ENCODE measurements at regions not wholly inside any gene's neighbourhood (a gene's known extent, or its start where the extent isn't known, plus 50 kb on each side); places are given as distances from the start of the nearest gene placed in this dataset.

DNA sequence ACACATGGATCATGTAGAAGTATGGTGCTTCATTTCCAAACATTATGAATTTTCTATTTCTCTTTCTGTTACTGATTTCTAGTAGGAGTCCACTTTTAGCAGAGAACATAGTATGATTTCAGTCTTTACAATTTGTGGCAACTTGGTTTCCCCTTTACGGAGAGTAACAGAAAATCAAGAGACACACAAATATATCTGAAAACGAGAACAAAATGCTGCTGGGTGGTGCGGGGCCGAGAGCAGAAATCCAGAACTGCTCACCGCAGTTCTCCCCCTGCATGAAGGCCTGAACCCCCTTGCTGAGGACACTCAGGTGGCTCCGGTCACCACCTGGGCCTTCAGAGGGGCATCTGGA lies 94.5 kb upstream of the FMN2 start:
- TF ChIP-seq HMGA2 (CRISPR knock-in tag; IDR thresholded peaks at IDR 0.05) (no peak), TP53 (CRISPR knock-in tag; IDR thresholded peaks at IDR 0.05) (no peak), GABPB1 (CRISPR knock-in tag; IDR thresholded peaks at IDR 0.05) (no peak), FOXK1 (CRISPR knock-in tag; IDR thresholded peaks at IDR 0.05) (no peak), NR1H2 (CRISPR knock-in tag; IDR thresholded peaks at IDR 0.05) (no peak), JUN (CRISPR knock-in tag; IDR thresholded peaks at IDR 0.05) (no peak), SP1 (CRISPR knock-in tag; conservative IDR thresholded peaks at IDR 0.05) (no peak), NR3C1 (CRISPR knock-in tag; conservative IDR thresholded peaks at IDR 0.05; ENCODE audit: low read depth) (no peak), ZBTB21 (CRISPR knock-in tag; IDR thresholded peaks at IDR 0.05; ENCODE audit: borderline replicate concordance) (no peak)
- TF ChIP-seq, protein P1, sequence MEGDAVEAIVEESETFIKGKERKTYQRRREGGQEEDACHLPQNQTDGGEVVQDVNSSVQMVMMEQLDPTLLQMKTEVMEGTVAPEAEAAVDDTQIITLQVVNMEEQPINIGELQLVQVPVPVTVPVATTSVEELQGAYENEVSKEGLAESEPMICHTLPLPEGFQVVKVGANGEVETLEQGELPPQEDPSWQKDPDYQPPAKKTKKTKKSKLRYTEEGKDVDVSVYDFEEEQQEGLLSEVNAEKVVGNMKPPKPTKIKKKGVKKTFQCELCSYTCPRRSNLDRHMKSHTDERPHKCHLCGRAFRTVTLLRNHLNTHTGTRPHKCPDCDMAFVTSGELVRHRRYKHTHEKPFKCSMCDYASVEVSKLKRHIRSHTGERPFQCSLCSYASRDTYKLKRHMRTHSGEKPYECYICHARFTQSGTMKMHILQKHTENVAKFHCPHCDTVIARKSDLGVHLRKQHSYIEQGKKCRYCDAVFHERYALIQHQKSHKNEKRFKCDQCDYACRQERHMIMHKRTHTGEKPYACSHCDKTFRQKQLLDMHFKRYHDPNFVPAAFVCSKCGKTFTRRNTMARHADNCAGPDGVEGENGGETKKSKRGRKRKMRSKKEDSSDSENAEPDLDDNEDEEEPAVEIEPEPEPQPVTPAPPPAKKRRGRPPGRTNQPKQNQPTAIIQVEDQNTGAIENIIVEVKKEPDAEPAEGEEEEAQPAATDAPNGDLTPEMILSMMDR (IDR thresholded peaks at IDR 0.05) = no peak
- TF ChIP-seq, protein P2, sequence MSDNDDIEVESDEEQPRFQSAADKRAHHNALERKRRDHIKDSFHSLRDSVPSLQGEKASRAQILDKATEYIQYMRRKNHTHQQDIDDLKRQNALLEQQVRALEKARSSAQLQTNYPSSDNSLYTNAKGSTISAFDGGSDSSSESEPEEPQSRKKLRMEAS (CRISPR knock-in tag; IDR thresholded peaks at IDR 0.05) = no peak

Data from WTC11 (cell line).